Epithelial cell of esophagus (primary cell): ENCODE measurements at regions not wholly inside any gene's neighbourhood (a gene's known extent, or its start where the extent isn't known, plus 50 kb on each side); places are given as distances from the start of the nearest gene placed in this dataset.
"Not testable (repeated sequence)": the region's sequence is repeated elsewhere in the genome, so short reads cannot be mapped to it uniquely, and the experiment has no call there.

ENCODE experiments used
- DNase-seq: peaks from one replicate; pipeline ENCODE4 v3.0.0; 2010; ENCODE audit warnings: low read depth
- H3K4me3 ChIP-seq: 2 replicates; pipeline ENCODE4 v1.5.1; 2011; ENCODE audit warnings: mild to moderate bottlenecking, low read length, control low read depth
- CTCF ChIP-seq: IDR thresholded peaks from 2 replicates; pipeline ENCODE4 v1.5.1; 2011; ENCODE audit warnings: low read depth, mild to moderate bottlenecking, low read length, control low read depth, inconsistent platforms; ENCODE audit not compliant: insufficient read depth; ENCODE audit errors: missing control alignments

- DNase-seq = no peak
- no peak overlapping the region for H3K4me3 ChIP-seq
- TF ChIP-seq CTCF = no peak
Measured at GRCh38 chr13:81020010-81020409, 679.1 kb upstream of the SPRY2 start.

GRCh38 chr13:81018936-81019335 is 678.0 kb upstream of the SPRY2 start:
- no peak overlapping the region for H3K4me3 ChIP-seq
- no peak for TF ChIP-seq CTCF
- no peak for DNase-seq

- H3K4me3 ChIP-seq = no peak overlapping the region
- peak; percentile 64 for DNase-seq
- TF ChIP-seq CTCF = peak; percentile 48
Measured at GRCh38 chr13:81017513-81018152, 676.7 kb upstream of the SPRY2 start.

GRCh38 chr13:81012031-81012430 is 671.1 kb upstream of the SPRY2 start:
- no peak overlapping the region for H3K4me3 ChIP-seq
- DNase-seq = no peak
- TF ChIP-seq CTCF = peak; percentile 4

GRCh38 chr13:81001828-81002385 is 661.0 kb upstream of the SPRY2 start:
- no peak for TF ChIP-seq CTCF
- H3K4me3 ChIP-seq = no peak overlapping the region
- no peak for DNase-seq

GRCh38 chr13:80998603-80999002 is 657.7 kb upstream of the SPRY2 start:
- H3K4me3 ChIP-seq, DNase-seq: not testable (repeated sequence)

- no peak for TF ChIP-seq CTCF
- no peak for DNase-seq
- no peak overlapping the region for H3K4me3 ChIP-seq
Measured at GRCh38 chr13:80989747-80990146, 648.8 kb upstream of the SPRY2 start.
